ENCODE measurements at regions not wholly inside any gene's neighbourhood (a gene's known extent, or its start where the extent isn't known, plus 50 kb on each side); places are given as distances from the start of the nearest gene placed in this dataset.
"Not testable (repeated sequence)": the region's sequence is repeated elsewhere in the genome, so short reads cannot be mapped to it uniquely, and the experiment has no call there.

DNA sequence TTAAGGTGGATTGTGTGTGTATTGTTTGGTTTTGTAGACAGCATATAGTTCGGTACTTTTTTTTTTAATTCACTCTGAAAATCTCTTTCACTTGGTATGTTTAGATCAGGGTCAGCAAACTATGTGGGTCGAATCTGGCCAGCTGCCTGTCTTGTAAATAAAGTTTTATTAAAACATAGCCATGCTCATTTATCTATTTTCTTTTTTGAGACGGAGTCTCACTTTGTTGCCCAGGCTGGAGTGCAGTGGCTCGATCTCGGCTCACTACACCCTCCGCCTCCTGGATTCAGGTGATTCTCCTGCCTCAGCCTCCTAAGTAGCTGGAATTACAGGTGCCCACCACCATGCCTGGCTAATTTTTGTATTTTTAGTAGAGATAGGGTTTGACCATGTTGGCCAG, 72.4 kb upstream of the EZR start:
- H3K27me3 ChIP-seq (ENCODE audit: control insufficient read depth in 3 of 3, insufficient read depth in 3 of 3, low read length in 3 of 3); H3K36me3 ChIP-seq (ENCODE audit: control insufficient read depth in 3 of 3, insufficient read depth in 3 of 3, low read length in 3 of 3); H3K4me1 ChIP-seq (ENCODE audit: control insufficient read depth in 3 of 3, insufficient read depth in 3 of 3, low read length in 3 of 3); H3K4me3 ChIP-seq (ENCODE audit: low read length in 3 of 3); H3K9me3 ChIP-seq (ENCODE audit: control insufficient read depth in 3 of 3, low read length in 3 of 3); H3K27ac ChIP-seq (ENCODE audit: low read depth, low read length); H3K9ac ChIP-seq (ENCODE audit: low read depth in 1 of 3, low read length in 3 of 3): not testable (repeated sequence)

DNA sequence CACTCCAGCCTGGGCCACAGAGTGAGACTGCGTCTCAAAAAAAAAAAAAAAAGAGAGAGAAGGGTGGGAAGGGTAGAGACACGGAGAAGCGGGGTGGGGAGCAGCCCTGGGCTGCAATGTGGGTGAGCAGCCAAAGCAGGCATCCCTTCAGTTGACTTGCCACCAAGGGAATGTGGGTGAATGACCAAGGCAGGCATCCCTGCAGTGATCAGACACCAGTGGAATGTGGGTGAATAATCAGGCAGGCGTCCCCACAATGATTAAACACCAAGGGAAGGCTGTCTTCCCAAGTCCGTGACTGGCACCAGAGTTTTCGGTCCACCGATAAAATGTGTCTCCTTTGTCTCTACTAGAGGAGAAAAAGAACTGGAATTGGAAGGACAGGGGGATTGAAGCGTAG, 69.0 kb upstream of the EZR start:
- H3K9ac ChIP-seq (ENCODE audit: low read depth in 1 of 3, low read length in 3 of 3); H3K36me3 ChIP-seq (ENCODE audit: control insufficient read depth in 3 of 3, insufficient read depth in 3 of 3, low read length in 3 of 3): not testable (repeated sequence)

DNA sequence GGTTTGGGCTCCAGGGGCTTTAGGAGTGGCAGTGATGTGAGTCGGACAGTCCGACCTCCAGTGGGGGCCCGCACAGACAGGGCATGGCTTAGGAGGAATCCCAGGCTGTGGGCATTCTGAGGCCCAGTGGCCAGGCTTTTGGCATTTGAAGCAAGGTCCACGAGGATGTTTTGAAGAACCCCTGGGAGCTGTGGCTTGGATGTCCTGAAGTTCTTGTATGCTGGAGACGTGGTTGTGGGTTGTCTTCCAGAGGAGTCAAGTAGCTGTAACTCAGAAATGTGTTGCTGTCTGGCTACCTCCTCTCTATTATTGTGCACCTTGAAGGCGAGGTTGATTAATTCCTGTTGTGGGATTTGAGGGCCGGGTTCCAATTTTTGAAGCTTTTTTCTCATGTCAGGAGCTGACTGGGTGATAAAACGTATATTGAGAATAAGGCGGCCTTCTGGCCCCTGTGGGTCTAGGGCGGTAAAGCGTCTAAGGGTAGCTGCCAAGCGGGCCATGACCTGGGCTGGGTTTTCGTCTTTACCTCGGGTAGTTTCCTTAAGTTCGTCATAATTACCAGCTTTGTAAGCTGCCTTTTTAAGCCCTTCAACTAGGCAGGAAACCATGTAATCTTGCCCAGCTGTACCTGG, 67.3 kb upstream of the EZR start:
- H3K9ac ChIP-seq (ENCODE audit: low read depth in 1 of 3, low read length in 3 of 3); H3K27me3 ChIP-seq (ENCODE audit: control insufficient read depth in 3 of 3, insufficient read depth in 3 of 3, low read length in 3 of 3); H3K4me3 ChIP-seq (ENCODE audit: low read length in 3 of 3); H3K9me3 ChIP-seq (ENCODE audit: control insufficient read depth in 3 of 3, low read length in 3 of 3); H3K36me3 ChIP-seq (ENCODE audit: control insufficient read depth in 3 of 3, insufficient read depth in 3 of 3, low read length in 3 of 3); H3K27ac ChIP-seq (ENCODE audit: low read depth, low read length); H3K4me1 ChIP-seq (ENCODE audit: control insufficient read depth in 3 of 3, insufficient read depth in 3 of 3, low read length in 3 of 3): not testable (repeated sequence)

More for the DNA sequence above, 69.0 kb upstream of the EZR start:
- not testable (repeated sequence) for H3K4me3 ChIP-seq (ENCODE audit: low read length in 3 of 3); H3K27me3 ChIP-seq (ENCODE audit: control insufficient read depth in 3 of 3, insufficient read depth in 3 of 3, low read length in 3 of 3); H3K4me1 ChIP-seq (ENCODE audit: control insufficient read depth in 3 of 3, insufficient read depth in 3 of 3, low read length in 3 of 3); H3K9me3 ChIP-seq (ENCODE audit: control insufficient read depth in 3 of 3, low read length in 3 of 3); H3K27ac ChIP-seq (ENCODE audit: low read depth, low read length)

DNA sequence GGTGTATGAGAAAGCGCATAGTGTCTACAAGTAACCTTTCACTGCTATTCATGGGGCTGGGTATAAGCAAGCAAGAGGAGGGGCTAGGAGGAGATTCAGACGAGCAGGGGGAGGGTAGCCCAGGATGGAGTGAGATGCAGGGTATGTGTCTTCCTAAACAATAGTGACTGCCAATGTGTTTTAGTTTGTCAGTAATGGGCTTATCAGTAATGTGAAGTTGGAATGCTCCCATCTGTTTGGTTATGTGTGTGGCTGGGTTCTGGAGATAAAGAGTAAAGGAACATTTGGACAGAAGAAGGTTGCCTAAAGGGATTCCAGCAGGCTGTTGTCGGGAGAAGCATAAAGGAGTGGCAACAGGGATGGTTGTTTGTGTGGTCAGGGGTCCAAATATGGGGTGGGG, 62.7 kb upstream of the EZR start:
- not testable (repeated sequence) for H3K9ac ChIP-seq (ENCODE audit: low read depth in 1 of 3, low read length in 3 of 3); H3K4me1 ChIP-seq (ENCODE audit: control insufficient read depth in 3 of 3, insufficient read depth in 3 of 3, low read length in 3 of 3); H3K36me3 ChIP-seq (ENCODE audit: control insufficient read depth in 3 of 3, insufficient read depth in 3 of 3, low read length in 3 of 3); H3K4me3 ChIP-seq (ENCODE audit: low read length in 3 of 3); H3K9me3 ChIP-seq (ENCODE audit: control insufficient read depth in 3 of 3, low read length in 3 of 3); H3K27ac ChIP-seq (ENCODE audit: low read depth, low read length); H3K27me3 ChIP-seq (ENCODE audit: control insufficient read depth in 3 of 3, insufficient read depth in 3 of 3, low read length in 3 of 3)

DNA sequence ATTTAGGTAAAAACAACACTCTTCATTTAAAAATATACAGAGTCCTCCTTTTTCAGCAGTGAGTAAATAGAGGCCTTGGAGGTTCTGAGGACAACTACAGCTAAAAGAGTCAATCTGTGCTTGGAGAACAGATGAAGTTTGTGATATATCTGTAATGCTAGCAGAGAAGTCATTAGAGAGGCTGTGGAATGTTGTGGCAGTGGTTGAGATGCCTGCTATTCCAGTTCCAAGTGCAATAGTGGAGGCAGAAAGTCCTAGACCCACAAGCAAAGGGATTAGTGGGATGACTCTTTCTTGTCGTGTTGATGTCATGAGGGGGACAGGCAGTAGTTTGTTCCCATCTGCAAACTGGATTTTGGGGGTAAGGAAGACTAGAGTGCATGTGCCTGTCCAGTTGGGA, 62.1 kb upstream of the EZR start:
- not testable (repeated sequence) for H3K27ac ChIP-seq (ENCODE audit: low read depth, low read length); H3K4me3 ChIP-seq (ENCODE audit: low read length in 3 of 3); H3K9ac ChIP-seq (ENCODE audit: low read depth in 1 of 3, low read length in 3 of 3); H3K27me3 ChIP-seq (ENCODE audit: control insufficient read depth in 3 of 3, insufficient read depth in 3 of 3, low read length in 3 of 3); H3K4me1 ChIP-seq (ENCODE audit: control insufficient read depth in 3 of 3, insufficient read depth in 3 of 3, low read length in 3 of 3); H3K9me3 ChIP-seq (ENCODE audit: control insufficient read depth in 3 of 3, low read length in 3 of 3); H3K36me3 ChIP-seq (ENCODE audit: control insufficient read depth in 3 of 3, insufficient read depth in 3 of 3, low read length in 3 of 3)

DNA sequence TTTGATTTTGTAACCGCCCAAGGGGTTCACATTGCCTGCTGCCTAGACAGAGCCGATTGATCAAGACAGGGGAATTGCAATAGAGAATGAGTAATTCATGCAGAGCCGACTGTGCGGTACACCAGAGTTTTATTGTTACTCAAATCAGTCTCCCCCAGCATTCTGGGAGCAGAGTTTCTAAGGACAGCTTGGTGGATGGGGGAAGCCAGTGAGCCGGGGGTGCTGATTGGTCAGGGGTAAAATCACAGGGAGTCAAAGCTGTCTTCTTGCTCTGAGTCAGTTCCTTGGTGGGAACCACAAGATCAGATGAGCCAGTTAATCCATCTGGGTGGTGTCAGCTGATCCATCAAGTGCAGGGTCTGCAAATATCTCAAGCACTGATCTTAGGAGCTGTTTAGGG, 60.0 kb upstream of the EZR start:
- Histone ChIP-seq H3K4me3 (ENCODE audit: low read length in 3 of 3) (no peak overlapping the region), H3K36me3 (ENCODE audit: control insufficient read depth in 3 of 3, insufficient read depth in 3 of 3, low read length in 3 of 3) (no peaks in the 10 kb centered on the region), H3K4me1 (ENCODE audit: control insufficient read depth in 3 of 3, insufficient read depth in 3 of 3, low read length in 3 of 3) (no peaks in the 10 kb centered on the region), H3K27me3 (ENCODE audit: control insufficient read depth in 3 of 3, insufficient read depth in 3 of 3, low read length in 3 of 3) (no peaks in the 10 kb centered on the region), H3K27ac (ENCODE audit: low read depth, low read length) (no peak overlapping the region), H3K9me3 (ENCODE audit: control insufficient read depth in 3 of 3, low read length in 3 of 3) (peaks cover 0 to 2% (median 0%) of the 10 kb centered on the region in 3 donors), H3K9ac (ENCODE audit: low read depth in 1 of 3, low read length in 3 of 3) (no peak overlapping the region)

DNA sequence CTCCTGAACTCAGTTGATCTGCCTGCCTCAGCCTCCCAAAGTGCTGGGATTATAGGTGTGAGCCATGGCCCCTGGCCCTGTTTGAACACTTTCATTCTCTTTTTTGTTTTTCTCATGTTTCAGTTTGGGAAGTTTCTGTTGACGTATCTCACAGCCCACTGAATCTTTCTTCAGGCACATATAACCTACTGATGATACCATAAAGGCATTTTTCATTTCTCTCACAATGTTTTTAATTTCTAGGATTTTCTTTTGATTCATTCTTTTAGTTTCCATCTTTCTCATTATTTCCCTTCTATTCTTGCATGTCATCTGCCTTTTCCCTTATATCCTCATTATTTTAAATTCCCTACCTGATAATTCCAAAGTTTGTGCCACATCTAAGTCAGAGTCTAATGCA, 58.5 kb upstream of the EZR start:
- Histone ChIP-seq H3K36me3 (ENCODE audit: control insufficient read depth in 3 of 3, insufficient read depth in 3 of 3, low read length in 3 of 3) (no peaks in the 10 kb centered on the region), H3K4me3 (ENCODE audit: low read length in 3 of 3) (no peak overlapping the region), H3K4me1 (ENCODE audit: control insufficient read depth in 3 of 3, insufficient read depth in 3 of 3, low read length in 3 of 3) (no peaks in the 10 kb centered on the region), H3K27ac (ENCODE audit: low read depth, low read length) (no peak overlapping the region), H3K27me3 (ENCODE audit: control insufficient read depth in 3 of 3, insufficient read depth in 3 of 3, low read length in 3 of 3) (no peaks in the 10 kb centered on the region), H3K9ac (ENCODE audit: low read depth in 1 of 3, low read length in 3 of 3) (no peak overlapping the region), H3K9me3 (ENCODE audit: control insufficient read depth in 3 of 3, low read length in 3 of 3) (peaks cover 0 to 2% (median 0%) of the 10 kb centered on the region in 3 donors)

DNA sequence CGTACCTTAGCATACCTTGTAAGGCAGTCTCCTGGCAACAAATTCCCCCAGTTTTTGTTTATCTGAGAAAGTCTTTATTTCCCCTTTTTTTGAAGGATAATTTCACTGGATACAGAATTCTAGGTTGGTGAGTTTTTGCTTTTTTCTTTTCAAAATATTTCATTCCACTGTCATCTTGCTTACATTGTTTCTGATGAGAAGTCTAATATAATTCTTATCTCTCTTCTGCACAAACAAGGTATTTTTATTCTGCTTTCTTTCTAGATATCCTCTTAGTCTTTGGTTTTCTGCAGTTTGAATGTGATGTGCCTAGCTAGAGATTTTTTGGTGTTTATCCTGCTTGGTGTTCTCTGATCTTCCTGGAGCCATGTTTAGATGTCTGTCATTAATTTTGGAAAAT, 57.7 kb upstream of the EZR start:
- Histone ChIP-seq H3K27me3 (ENCODE audit: control insufficient read depth in 3 of 3, insufficient read depth in 3 of 3, low read length in 3 of 3) (no peaks in the 10 kb centered on the region), H3K27ac (ENCODE audit: low read depth, low read length) (no peak overlapping the region), H3K4me3 (ENCODE audit: low read length in 3 of 3) (no peak overlapping the region), H3K4me1 (ENCODE audit: control insufficient read depth in 3 of 3, insufficient read depth in 3 of 3, low read length in 3 of 3) (no peaks in the 10 kb centered on the region), H3K9me3 (ENCODE audit: control insufficient read depth in 3 of 3, low read length in 3 of 3) (peaks cover 0 to 2% (median 0%) of the 10 kb centered on the region in 3 donors), H3K36me3 (ENCODE audit: control insufficient read depth in 3 of 3, insufficient read depth in 3 of 3, low read length in 3 of 3) (no peaks in the 10 kb centered on the region), H3K9ac (ENCODE audit: low read depth in 1 of 3, low read length in 3 of 3) (no peak overlapping the region)

DNA sequence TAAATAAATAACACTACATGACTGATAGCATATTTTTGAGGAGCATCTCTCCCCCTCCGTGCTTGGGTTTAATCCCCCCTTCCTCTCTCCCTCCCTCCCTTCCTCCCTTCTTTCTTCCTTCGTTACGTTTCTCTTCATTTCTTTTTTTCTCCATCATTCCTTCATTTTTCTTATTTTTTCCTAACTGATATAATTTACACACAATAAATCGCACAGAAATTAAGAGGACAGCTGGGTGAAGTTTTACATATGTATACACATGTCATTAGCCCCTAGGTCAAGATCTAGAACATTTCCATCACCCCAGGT, 51.4 kb upstream of the EZR start:
- Histone ChIP-seq H3K9me3 (ENCODE audit: control insufficient read depth in 3 of 3, low read length in 3 of 3) (no peaks in the 10 kb centered on the region), H3K27ac (ENCODE audit: low read depth, low read length) (no peak overlapping the region), H3K9ac (ENCODE audit: low read depth in 1 of 3, low read length in 3 of 3) (no peak overlapping the region), H3K4me3 (ENCODE audit: low read length in 3 of 3) (no peak overlapping the region), H3K27me3 (ENCODE audit: control insufficient read depth in 3 of 3, insufficient read depth in 3 of 3, low read length in 3 of 3) (peaks cover 0 to 5% (median 3%) of the 10 kb centered on the region in 3 donors), H3K4me1 (ENCODE audit: control insufficient read depth in 3 of 3, insufficient read depth in 3 of 3, low read length in 3 of 3) (peaks cover 4 to 9% (median 6%) of the 10 kb centered on the region in 3 donors), H3K36me3 (ENCODE audit: control insufficient read depth in 3 of 3, insufficient read depth in 3 of 3, low read length in 3 of 3) (no peaks in the 10 kb centered on the region)

DNA sequence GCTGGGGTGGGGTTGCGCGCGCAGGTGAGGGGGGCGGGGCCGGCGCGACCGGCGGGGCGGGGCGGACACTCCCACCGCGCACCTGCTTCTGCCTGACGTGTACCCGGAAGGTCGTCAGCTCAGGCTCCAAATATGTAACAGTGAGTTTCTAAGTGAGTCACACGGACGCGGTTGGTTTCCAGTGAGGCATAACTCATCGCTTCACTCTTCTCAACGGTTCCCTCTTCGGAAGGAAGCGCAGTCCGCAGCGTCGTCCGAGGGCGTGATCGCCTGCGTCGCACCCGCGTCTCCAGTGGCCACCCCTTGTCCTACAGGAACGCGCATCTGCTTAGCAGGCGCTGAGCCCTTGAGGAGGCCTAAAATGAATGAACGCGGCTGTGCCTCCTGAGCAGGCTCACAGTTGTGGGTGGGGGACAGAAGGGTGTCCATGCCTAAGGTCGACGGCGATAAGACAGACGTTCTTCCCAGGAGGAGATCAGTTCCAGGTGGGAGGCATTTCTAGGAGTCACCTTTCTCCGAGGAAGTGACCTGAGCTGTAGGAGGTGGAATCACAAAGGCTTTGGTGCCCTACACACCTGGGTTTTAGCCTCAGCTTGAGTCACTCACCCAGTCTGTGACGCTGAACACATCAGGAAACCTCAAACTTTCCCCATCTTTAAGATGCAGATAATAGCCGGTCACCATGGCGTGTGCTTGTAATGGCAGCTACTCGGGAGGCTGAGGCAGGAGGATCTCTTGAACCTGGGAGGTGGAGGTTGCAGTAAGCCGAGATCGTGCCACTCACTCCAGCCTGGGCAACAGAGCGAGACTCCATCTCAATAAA, 50.9 kb upstream of the EZR start:
- no peaks in the 10 kb centered on the region for H3K9me3 ChIP-seq (ENCODE audit: control insufficient read depth in 3 of 3, low read length in 3 of 3)
- H3K4me3 ChIP-seq (ENCODE audit: low read length in 3 of 3): peak overlapping the region; percentile 68 to 83 (median 77)
- peak overlapping the region; percentile 75 for H3K27ac ChIP-seq (ENCODE audit: low read depth, low read length)
- H3K9ac ChIP-seq (ENCODE audit: low read depth in 1 of 3, low read length in 3 of 3): peak overlapping the region; percentile 40 to 75 (median 60)
- peaks cover 0 to 5% (median 3%) of the 10 kb centered on the region in 3 donors for H3K27me3 ChIP-seq (ENCODE audit: control insufficient read depth in 3 of 3, insufficient read depth in 3 of 3, low read length in 3 of 3)
- H3K36me3 ChIP-seq (ENCODE audit: control insufficient read depth in 3 of 3, insufficient read depth in 3 of 3, low read length in 3 of 3): no peaks in the 10 kb centered on the region
- peaks cover 4 to 9% (median 6%) of the 10 kb centered on the region in 3 donors for H3K4me1 ChIP-seq (ENCODE audit: control insufficient read depth in 3 of 3, insufficient read depth in 3 of 3, low read length in 3 of 3)
